ENCODE measurements at regions not wholly inside any gene's neighbourhood (a gene's known extent, or its start where the extent isn't known, plus 50 kb on each side); places are given as distances from the start of the nearest gene placed in this dataset.
A peak's percentile ranks its signal among the peaks of the same experiment; 100 is the strongest.

DNA sequence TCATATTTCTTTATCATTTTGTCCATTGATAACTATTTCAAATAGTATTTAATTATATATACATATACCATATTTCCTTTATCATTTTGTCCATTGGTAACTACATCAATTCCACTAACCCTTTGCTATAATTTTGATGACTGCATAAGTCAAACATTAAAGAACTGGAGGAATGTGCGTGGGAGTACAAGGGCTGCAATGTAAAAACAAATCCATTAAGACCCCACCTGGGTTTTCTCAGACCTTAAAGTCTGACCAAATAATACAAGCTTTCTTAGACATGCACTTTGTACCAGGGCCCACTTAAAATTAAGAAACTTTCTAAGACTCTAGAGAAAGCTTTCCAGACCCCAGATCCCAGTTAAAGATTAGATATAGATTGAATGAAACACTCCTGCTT lies 1622.4 kb upstream of the PCDH10 start:
- Histone ChIP-seq H3K27ac (ENCODE audit: low read length) (no peak overlapping the region), H3K4me1 (ENCODE audit: insufficient read depth, low read length) (peaks cover 7% of the 10 kb centered on the region), H3K4me2 (ENCODE audit: insufficient read depth, low read length) (no peak overlapping the region), H3K9me3 (ENCODE audit: insufficient read depth, low read length, severe bottlenecking) (no peaks in the 10 kb centered on the region), H3K79me2 (ENCODE audit: insufficient read depth, low read length) (no peaks in the 10 kb centered on the region), H3K4me3 (ENCODE audit: low read depth in 1 of 2, low read length in 2 of 2) (no peak overlapping the region), H4K20me1 (ENCODE audit: insufficient read depth, low read length) (no peaks in the 10 kb centered on the region), H3K36me3 (ENCODE audit: insufficient read depth, low read length) (no peaks in the 10 kb centered on the region), H3K27me3 (ENCODE audit: insufficient read depth, low read length, poor library complexity) (no peaks in the 10 kb centered on the region), H3K9ac (ENCODE audit: low read depth, low read length) (no peak overlapping the region), H2AFZ (ENCODE audit: low read depth, low read length) (no peak overlapping the region)
- DNase-seq (no peak), ATAC-seq (ENCODE audit: insufficient read depth, low read depth) (no peak)
- TF ChIP-seq, protein P1, sequence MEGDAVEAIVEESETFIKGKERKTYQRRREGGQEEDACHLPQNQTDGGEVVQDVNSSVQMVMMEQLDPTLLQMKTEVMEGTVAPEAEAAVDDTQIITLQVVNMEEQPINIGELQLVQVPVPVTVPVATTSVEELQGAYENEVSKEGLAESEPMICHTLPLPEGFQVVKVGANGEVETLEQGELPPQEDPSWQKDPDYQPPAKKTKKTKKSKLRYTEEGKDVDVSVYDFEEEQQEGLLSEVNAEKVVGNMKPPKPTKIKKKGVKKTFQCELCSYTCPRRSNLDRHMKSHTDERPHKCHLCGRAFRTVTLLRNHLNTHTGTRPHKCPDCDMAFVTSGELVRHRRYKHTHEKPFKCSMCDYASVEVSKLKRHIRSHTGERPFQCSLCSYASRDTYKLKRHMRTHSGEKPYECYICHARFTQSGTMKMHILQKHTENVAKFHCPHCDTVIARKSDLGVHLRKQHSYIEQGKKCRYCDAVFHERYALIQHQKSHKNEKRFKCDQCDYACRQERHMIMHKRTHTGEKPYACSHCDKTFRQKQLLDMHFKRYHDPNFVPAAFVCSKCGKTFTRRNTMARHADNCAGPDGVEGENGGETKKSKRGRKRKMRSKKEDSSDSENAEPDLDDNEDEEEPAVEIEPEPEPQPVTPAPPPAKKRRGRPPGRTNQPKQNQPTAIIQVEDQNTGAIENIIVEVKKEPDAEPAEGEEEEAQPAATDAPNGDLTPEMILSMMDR (IDR thresholded peaks at IDR 0.05; ENCODE audit: borderline replicate concordance, extremely low read depth, low read length, poor library complexity, severe bottlenecking): no peak
- TF ChIP-seq EZH2 (IDR thresholded peaks at IDR 0.05; ENCODE audit: borderline replicate concordance, low read depth, low read length, severe bottlenecking): no peak

DNA sequence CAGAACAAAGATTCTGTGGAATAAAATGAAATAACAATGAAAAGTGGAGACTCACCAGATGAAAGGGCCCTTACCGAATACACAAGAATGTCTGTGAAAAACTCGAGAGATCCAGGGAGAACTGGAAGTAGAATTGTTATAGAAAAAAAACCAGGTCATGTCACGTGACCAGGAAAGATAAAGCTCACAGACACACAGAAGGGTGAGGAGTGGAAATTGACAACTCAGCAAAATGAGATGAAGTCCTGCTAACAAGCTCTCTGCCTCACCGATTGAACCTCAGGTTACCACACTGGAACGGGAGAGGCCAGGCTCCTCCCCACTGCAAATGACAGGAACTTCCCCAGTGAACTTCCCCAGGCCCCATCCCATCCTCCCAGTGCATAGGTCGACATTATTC lies 1618.0 kb upstream of the PCDH10 start:
- H3K27ac ChIP-seq (ENCODE audit: low read length): no peak overlapping the region
- H3K27me3 ChIP-seq (ENCODE audit: insufficient read depth, low read length, poor library complexity): no peaks in the 10 kb centered on the region
- H3K4me2 ChIP-seq (ENCODE audit: insufficient read depth, low read length): no peak overlapping the region
- no peaks in the 10 kb centered on the region for H3K79me2 ChIP-seq (ENCODE audit: insufficient read depth, low read length)
- peak overlapping the region; percentile 55; the same call in 1 of the 2 replicates for H2AFZ ChIP-seq (ENCODE audit: low read depth, low read length)
- peaks cover 7% of the 10 kb centered on the region for H3K4me1 ChIP-seq (ENCODE audit: insufficient read depth, low read length)
- no peak overlapping the region for H3K9ac ChIP-seq (ENCODE audit: low read depth, low read length)
- ATAC-seq (ENCODE audit: insufficient read depth, low read depth) (no peak), DNase-seq (no peak)
- H3K36me3 ChIP-seq (ENCODE audit: insufficient read depth, low read length): no peaks in the 10 kb centered on the region
- TF ChIP-seq, protein P1 (IDR thresholded peaks at IDR 0.05; ENCODE audit: borderline replicate concordance, extremely low read depth, low read length, poor library complexity, severe bottlenecking): no peak
- TF ChIP-seq EZH2 (IDR thresholded peaks at IDR 0.05; ENCODE audit: borderline replicate concordance, low read depth, low read length, severe bottlenecking): no peak
- no peak overlapping the region for H3K4me3 ChIP-seq (ENCODE audit: low read depth in 1 of 2, low read length in 2 of 2)
- H4K20me1 ChIP-seq (ENCODE audit: insufficient read depth, low read length): no peaks in the 10 kb centered on the region
- H3K9me3 ChIP-seq (ENCODE audit: insufficient read depth, low read length, severe bottlenecking): no peaks in the 10 kb centered on the region

DNA sequence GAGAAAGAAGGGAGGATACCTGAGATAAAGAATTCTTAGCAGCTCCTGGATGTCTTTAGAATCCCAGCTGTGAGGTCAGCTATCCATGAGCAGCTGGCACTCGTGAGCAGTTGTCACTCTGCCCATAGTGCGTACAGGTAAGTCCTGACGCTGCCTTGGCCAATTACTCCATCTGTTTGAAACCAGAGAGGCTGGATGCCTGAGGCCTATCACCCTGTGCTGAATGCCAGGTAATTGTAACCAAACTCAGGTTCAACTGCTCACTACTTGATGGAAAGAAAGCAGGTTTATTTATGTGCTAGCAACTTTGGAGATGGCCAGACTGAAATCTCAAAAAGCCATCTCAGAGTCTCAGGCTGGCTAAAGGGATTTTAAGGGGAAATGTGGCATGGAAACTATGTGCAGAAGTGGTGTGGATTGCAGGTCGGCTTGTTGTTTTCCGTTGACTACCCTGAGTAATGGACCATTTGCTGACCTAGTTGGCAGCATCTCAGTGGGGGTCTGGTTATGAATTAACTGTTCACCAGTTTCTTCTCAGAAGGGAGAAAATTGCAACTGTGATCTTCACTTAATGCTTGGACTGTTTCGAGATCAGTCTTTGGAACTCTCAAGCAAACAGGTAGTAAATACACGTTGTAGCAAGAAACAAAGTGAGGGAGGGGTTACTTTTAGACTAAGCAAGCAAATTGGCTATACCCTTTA lies 1614.0 kb upstream of the PCDH10 start:
- no peak for ATAC-seq (ENCODE audit: insufficient read depth, low read depth)
- H3K4me3 ChIP-seq (ENCODE audit: low read depth in 1 of 2, low read length in 2 of 2): no peak overlapping the region
- H2AFZ ChIP-seq (ENCODE audit: low read depth, low read length): peak overlapping the region; percentile 15; the same call in 1 of the 2 replicates
- H3K79me2 ChIP-seq (ENCODE audit: insufficient read depth, low read length): no peaks in the 10 kb centered on the region
- no peak overlapping the region for H3K27ac ChIP-seq (ENCODE audit: low read length)
- H3K4me2 ChIP-seq (ENCODE audit: insufficient read depth, low read length): no peak overlapping the region
- no peaks in the 10 kb centered on the region for H3K9me3 ChIP-seq (ENCODE audit: insufficient read depth, low read length, severe bottlenecking)
- no peak overlapping the region for H3K9ac ChIP-seq (ENCODE audit: low read depth, low read length)
- H3K4me1 ChIP-seq (ENCODE audit: insufficient read depth, low read length): no peaks in the 10 kb centered on the region
- H4K20me1 ChIP-seq (ENCODE audit: insufficient read depth, low read length): no peaks in the 10 kb centered on the region
- no peaks in the 10 kb centered on the region for H3K27me3 ChIP-seq (ENCODE audit: insufficient read depth, low read length, poor library complexity)
- no peak for TF ChIP-seq EZH2 (IDR thresholded peaks at IDR 0.05; ENCODE audit: borderline replicate concordance, low read depth, low read length, severe bottlenecking)
- TF ChIP-seq, protein P1 (IDR thresholded peaks at IDR 0.05; ENCODE audit: borderline replicate concordance, extremely low read depth, low read length, poor library complexity, severe bottlenecking): no peak
- no peaks in the 10 kb centered on the region for H3K36me3 ChIP-seq (ENCODE audit: insufficient read depth, low read length)
- DNase-seq: no peak

All from DND-41 (cell line).